GM23338 (cell line): ENCODE measurements at regions not wholly inside any gene's neighbourhood (a gene's known extent, or its start where the extent isn't known, plus 50 kb on each side); places are given as distances from the start of the nearest gene placed in this dataset.

Experiments used
- ATAC-seq: fragments of 200-7000 bp; cut with Tn5 transposase; 3 replicates; pipeline ENCODE4 v1.9.1; 2020
- DNase-seq: peaks from one replicate; pipeline ENCODE4 v3.0.0-alpha.2; 2015; ENCODE audit warnings: low spot score
- H2AFZ ChIP-seq: fragments of 200-600 bp; sonication (generic); 2 replicates; pipeline ENCODE4 v1.8.0; 2016; ENCODE audit warnings: antibody characterized with exemption, mild to moderate bottlenecking, moderate library complexity
- H3F3A ChIP-seq: fragments of 200-600 bp; sonication (generic); replicated peaks from 2 replicates; pipeline ENCODE4 v1.8.0; 2017; ENCODE audit warnings: antibody characterized with exemption, mixed run types, low read depth
- H3K27ac ChIP-seq: fragments of 200-600 bp; sonication (generic); 2 replicates; pipeline ENCODE4 v1.6.1; 2016; ENCODE audit warnings: low read depth
- H3K27me3 ChIP-seq: fragments of 200-600 bp; sonication (generic); 2 replicates; pipeline ENCODE4 v1.8.0; 2016; ENCODE audit warnings: mild to moderate bottlenecking, mixed run types, moderate library complexity; ENCODE audit not compliant: insufficient read depth
- H3K36me3 ChIP-seq: fragments of 200-600 bp; sonication (generic); 2 replicates; pipeline ENCODE4 v1.8.0; 2016; ENCODE audit warnings: mild to moderate bottlenecking; ENCODE audit not compliant: insufficient read depth
- H3K4me1 ChIP-seq: fragments of 200-600 bp; sonication (generic); 2 replicates; pipeline ENCODE4 v1.8.0; 2016; ENCODE audit warnings: mild to moderate bottlenecking, moderate library complexity; ENCODE audit not compliant: insufficient read depth
- H3K4me2 ChIP-seq: fragments of 200-600 bp; sonication (generic); 2 replicates; pipeline ENCODE4 v1.7.1; 2017; ENCODE audit warnings: mixed run types
- H3K4me3 ChIP-seq: fragments of 200-600 bp; sonication (generic); 2 replicates; pipeline ENCODE4 v1.6.1; 2016; ENCODE audit warnings: mixed run types
- H3K79me2 ChIP-seq: fragments of 200-600 bp; sonication (generic); replicated peaks from 2 replicates; pipeline ENCODE4 v1.8.0; 2017; ENCODE audit warnings: mild to moderate bottlenecking; ENCODE audit not compliant: insufficient read depth
- H3K9me2 ChIP-seq: fragments of 200-600 bp; sonication (generic); 2 replicates; pipeline ENCODE4 v1.8.0; 2017; ENCODE audit not compliant: insufficient read depth
- H4K20me1 ChIP-seq: fragments of 200-600 bp; sonication (generic); replicated peaks from 2 replicates; pipeline ENCODE4 v1.8.0; 2017; ENCODE audit warnings: mild to moderate bottlenecking; ENCODE audit not compliant: insufficient read depth
- H3K27ac Mint-ChIP-seq: 2 replicates; pipeline ENCODE4 v1.8.0; 2020; ENCODE audit warnings: inconsistent platforms, mild to moderate bottlenecking, moderate library complexity, mixed read lengths
- H3K27me3 Mint-ChIP-seq: 3 replicates; pipeline ENCODE4 v1.8.0; 2022; ENCODE audit warnings: low read depth, mild to moderate bottlenecking, moderate library complexity, mixed read lengths, inconsistent platforms; ENCODE audit not compliant: insufficient read depth, poor library complexity
- H3K36me3 Mint-ChIP-seq: 3 replicates; pipeline ENCODE4 v1.8.0; 2021; ENCODE audit warnings: low read depth, mild to moderate bottlenecking, inconsistent platforms, moderate library complexity, mixed read lengths
- H3K4me1 Mint-ChIP-seq: 3 replicates; pipeline ENCODE4 v1.8.0; 2020; ENCODE audit warnings: mild to moderate bottlenecking, inconsistent platforms, mixed read lengths
- H3K4me3 Mint-ChIP-seq: 3 replicates; pipeline ENCODE4 v1.8.0; 2021; ENCODE audit warnings: moderate library complexity, mild to moderate bottlenecking, inconsistent platforms, mixed read lengths
- H3K9me3 Mint-ChIP-seq: 3 replicates; pipeline ENCODE4 v1.8.0; 2020; ENCODE audit warnings: moderate library complexity, mild to moderate bottlenecking, inconsistent platforms, mixed read lengths
- CREB1 ChIP-seq: fragments of 250-450 bp; sonication (Bioruptor Pico); IDR thresholded peaks from 2 replicates; pipeline ENCODE4 v1.5.0; 2020; ENCODE audit warnings: low read depth, mild to moderate bottlenecking, moderate library complexity
- CTCF ChIP-seq, 2 experiments: fragments of 200-600 bp in 1 of 2; sonication (generic) in 1 of 2; conservative IDR thresholded peaks; 2 replicates each; pipeline versions ENCODE4 v1.5.1 to v1.6.1; 2016 to 2017; ENCODE audit warnings: antibody characterized with exemption in 2 of 2, low read depth in 2 of 2, mild to moderate bottlenecking in 2 of 2, moderate library complexity in 1 of 2
- EZH2 ChIP-seq: fragments of 200-600 bp; sonication (generic); IDR thresholded peaks from one replicate; pipeline ENCODE4 v1.8.0; 2017; ENCODE audit warnings: antibody characterized with exemption, mild to moderate bottlenecking, low read depth; ENCODE audit not compliant: unreplicated experiment
- EZH2phosphoT487 ChIP-seq: fragments of 200-600 bp; sonication (generic); IDR thresholded peaks from one replicate; pipeline ENCODE4 v1.8.1; 2018; ENCODE audit warnings: antibody characterized with exemption; ENCODE audit not compliant: unreplicated experiment
- JUNB ChIP-seq: IDR thresholded peaks from one replicate; pipeline ENCODE4 v1.6.1; 2016; ENCODE audit warnings: antibody characterized with exemption; ENCODE audit not compliant: unreplicated experiment
- NANOG ChIP-seq: IDR thresholded peaks from 2 replicates; pipeline ENCODE4 v1.6.1; 2016; ENCODE audit warnings: antibody characterized with exemption, borderline replicate concordance
- POLR2AphosphoS5 ChIP-seq: IDR thresholded peaks from 2 replicates; pipeline ENCODE4 v1.6.1; 2016; ENCODE audit warnings: antibody characterized with exemption, low read depth
- STAT1 ChIP-seq: IDR thresholded peaks from one replicate; pipeline ENCODE4 v1.6.1; 2016; ENCODE audit warnings: antibody characterized with exemption; ENCODE audit not compliant: unreplicated experiment
- ZNF331 ChIP-seq: fragments of 250-450 bp; sonication (Bioruptor Pico); IDR thresholded peaks from 2 replicates; pipeline ENCODE4 v1.5.0; 2020; ENCODE audit warnings: low read depth, mild to moderate bottlenecking, moderate library complexity
- ZNF462 ChIP-seq: fragments of 250-450 bp; sonication (Bioruptor Pico); IDR thresholded peaks from 2 replicates; pipeline ENCODE4 v1.5.0; 2020; ENCODE audit warnings: mild to moderate bottlenecking, moderate library complexity

- H3K4me1 Mint-ChIP-seq: no peaks in the 10 kb centered on the region; the same call in 2 of the 3 replicates
- no peak overlapping the region for H3K4me2 ChIP-seq
- no peak overlapping the region for H3K4me3 ChIP-seq
- no peaks in the 10 kb centered on the region for H3K79me2 ChIP-seq
- H3K36me3 ChIP-seq: no peaks in the 10 kb centered on the region
- ATAC-seq (no peak), DNase-seq (no peak)
- TF ChIP-seq POLR2AphosphoS5: no peak
- TF ChIP-seq CREB1 (CRISPR knock-in tag): no peak
- TF ChIP-seq EZH2phosphoT487: no peak
- no peak for TF ChIP-seq ZNF331 (CRISPR knock-in tag)
- TF ChIP-seq EZH2: no peak
- no peak for TF ChIP-seq CTCF (conservative IDR thresholded peaks at IDR 0.05; ENCODE audit: low read depth in 2 of 2)
- TF ChIP-seq NANOG: no peak
- TF ChIP-seq JUNB: no peak
- no peak for TF ChIP-seq STAT1
- no peaks in the 10 kb centered on the region for H3K27me3 ChIP-seq
- H2AFZ ChIP-seq: 0 out of 2 replicates have a peak overlapping the region, but pooled peaks have one; percentile 7
- no peak overlapping the region for H3K27ac Mint-ChIP-seq
- no peaks in the 10 kb centered on the region for H4K20me1 ChIP-seq
- peaks cover 4% of the 10 kb centered on the region; the same call in 1 of the 3 replicates for H3K9me3 Mint-ChIP-seq
- H3K4me1 ChIP-seq: no peaks in the 10 kb centered on the region
- no peaks in the 10 kb centered on the region for H3K27me3 Mint-ChIP-seq
- H3K4me3 Mint-ChIP-seq: no peak overlapping the region
- H3K36me3 Mint-ChIP-seq: 0 out of 3 replicates have a peak, but pooled peaks cover 3% of the 10 kb centered on the region
- no peak overlapping the region for H3K27ac ChIP-seq
- no peaks in the 10 kb centered on the region for H3F3A ChIP-seq
- H3K9me2 ChIP-seq: 0 out of 2 replicates have a peak, but pooled peaks cover 7% of the 10 kb centered on the region
These were observed 158.7 kb upstream of the SPRED1 start for GRCh38 chr15:38093931-38094330.

DNA sequence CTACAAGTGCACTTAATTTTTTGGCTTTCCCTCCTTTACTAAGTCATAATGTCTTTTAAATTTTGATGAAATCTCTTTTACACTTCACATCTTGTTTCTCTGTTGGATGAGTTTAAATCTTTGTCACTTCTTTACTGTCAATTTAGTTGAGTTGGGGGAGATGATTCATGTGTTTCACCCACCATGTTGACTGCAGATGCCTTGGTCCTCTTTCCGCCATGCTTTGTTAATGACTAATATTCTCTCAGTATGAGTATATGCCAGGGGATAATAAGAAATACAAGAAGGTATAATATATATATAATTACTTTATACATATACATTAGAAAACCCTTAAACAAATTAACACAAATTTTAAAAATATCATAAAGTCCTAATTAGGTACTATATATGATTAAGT, 149.7 kb upstream of the SPRED1 start:
- peaks cover 7% of the 10 kb centered on the region for H3K9me2 ChIP-seq
- no peak overlapping the region for H3K4me2 ChIP-seq
- DNase-seq (no peak), ATAC-seq (no peak)
- H3K36me3 ChIP-seq: no peaks in the 10 kb centered on the region
- no peaks in the 10 kb centered on the region for H3K4me1 Mint-ChIP-seq
- H3K4me3 Mint-ChIP-seq: no peak overlapping the region
- H4K20me1 ChIP-seq: no peaks in the 10 kb centered on the region
- no peaks in the 10 kb centered on the region for H3F3A ChIP-seq
- H3K9me3 Mint-ChIP-seq: no peaks in the 10 kb centered on the region; the same call in 2 of the 3 replicates
- no peak for TF ChIP-seq EZH2phosphoT487
- TF ChIP-seq EZH2: no peak
- no peak for TF ChIP-seq CTCF (conservative IDR thresholded peaks at IDR 0.05; ENCODE audit: low read depth in 2 of 2)
- TF ChIP-seq CREB1 (CRISPR knock-in tag): no peak
- no peak for TF ChIP-seq ZNF331 (CRISPR knock-in tag)
- TF ChIP-seq ZNF462 (CRISPR knock-in tag): no peak
- TF ChIP-seq POLR2AphosphoS5: no peak
- TF ChIP-seq NANOG: no peak
- no peak for TF ChIP-seq JUNB
- no peaks in the 10 kb centered on the region for H3K79me2 ChIP-seq
- no peaks in the 10 kb centered on the region for H3K27me3 Mint-ChIP-seq
- no peaks in the 10 kb centered on the region for H3K36me3 Mint-ChIP-seq
- no peaks in the 10 kb centered on the region for H3K27me3 ChIP-seq
- H3K27ac ChIP-seq: no peak overlapping the region
- no peaks in the 10 kb centered on the region for H3K4me1 ChIP-seq
- H2AFZ ChIP-seq: no peak overlapping the region
- no peak overlapping the region for H3K4me3 ChIP-seq
- no peak overlapping the region for H3K27ac Mint-ChIP-seq
